ENCODE measurements at regions not wholly inside any gene's neighbourhood (a gene's known extent, or its start where the extent isn't known, plus 50 kb on each side); places are given as distances from the start of the nearest gene placed in this dataset.

- DNase-seq (ENCODE audit: insufficient read length, low spot score, missing footprints), result no peak
- Histone ChIP-seq H3K36me3 (ENCODE audit: insufficient read depth, low read length) (no peaks in the 10 kb centered on the region), H3K27me3 (ENCODE audit: insufficient read depth, low read length) (no peaks in the 10 kb centered on the region), H2AFZ (ENCODE audit: low read length) (no peak overlapping the region), H3K27ac (ENCODE audit: low read depth, low read length) (no peak overlapping the region), H3K4me3 (ENCODE audit: insufficient read depth, low read length) (no peak overlapping the region), H4K20me1 (ENCODE audit: insufficient read depth, low read length) (no peaks in the 10 kb centered on the region), H3K4me2 (ENCODE audit: insufficient read depth, low read length) (no peak overlapping the region), H3K9me3 (ENCODE audit: low read depth, low read length) (no peaks in the 10 kb centered on the region), H3K79me2 (ENCODE audit: insufficient read depth, low read length) (no peaks in the 10 kb centered on the region), H3K4me1 (ENCODE audit: insufficient read depth, low read length) (peaks cover 3% of the 10 kb centered on the region)
- TF ChIP-seq CTCF (IDR thresholded peaks at IDR 0.05; ENCODE audit: extremely low read depth, low read depth, low read length), result no peak
These were observed 74.2 kb upstream of the NEK7 start for GRCh38 chr1:198082576-198082975.

- Histone ChIP-seq H3K4me2 (ENCODE audit: insufficient read depth, low read length) (no peak overlapping the region), H3K36me3 (ENCODE audit: insufficient read depth, low read length) (no peaks in the 10 kb centered on the region), H3K27ac (ENCODE audit: low read depth, low read length) (no peak overlapping the region), H2AFZ (ENCODE audit: low read length) (no peak overlapping the region), H3K4me3 (ENCODE audit: insufficient read depth, low read length) (no peak overlapping the region), H4K20me1 (ENCODE audit: insufficient read depth, low read length) (no peaks in the 10 kb centered on the region), H3K9me3 (ENCODE audit: low read depth, low read length) (no peaks in the 10 kb centered on the region), H3K27me3 (ENCODE audit: insufficient read depth, low read length) (no peaks in the 10 kb centered on the region), H3K4me1 (ENCODE audit: insufficient read depth, low read length) (peaks cover 11% of the 10 kb centered on the region), H3K79me2 (ENCODE audit: insufficient read depth, low read length) (no peaks in the 10 kb centered on the region)
- TF ChIP-seq CTCF (IDR thresholded peaks at IDR 0.05; ENCODE audit: extremely low read depth, low read depth, low read length), result no peak
- no peak for DNase-seq (ENCODE audit: insufficient read length, low spot score, missing footprints)
These were observed 73.2 kb upstream of the NEK7 start for GRCh38 chr1:198083549-198083948.

- Histone ChIP-seq H3K27me3 (ENCODE audit: insufficient read depth, low read length) (no peaks in the 10 kb centered on the region), H3K4me2 (ENCODE audit: insufficient read depth, low read length) (no peak overlapping the region), H3K79me2 (ENCODE audit: insufficient read depth, low read length) (no peaks in the 10 kb centered on the region), H3K9me3 (ENCODE audit: low read depth, low read length) (no peaks in the 10 kb centered on the region), H4K20me1 (ENCODE audit: insufficient read depth, low read length) (no peaks in the 10 kb centered on the region), H3K36me3 (ENCODE audit: insufficient read depth, low read length) (no peaks in the 10 kb centered on the region), H2AFZ (ENCODE audit: low read length) (peak overlapping the region; percentile 23), H3K27ac (ENCODE audit: low read depth, low read length) (no peak overlapping the region), H3K4me3 (ENCODE audit: insufficient read depth, low read length) (no peak overlapping the region), H3K4me1 (ENCODE audit: insufficient read depth, low read length) (peaks cover 19% of the 10 kb centered on the region)
- no peak for DNase-seq (ENCODE audit: insufficient read length, low spot score, missing footprints)
- no peak for TF ChIP-seq CTCF (IDR thresholded peaks at IDR 0.05; ENCODE audit: extremely low read depth, low read depth, low read length)
These were observed 72.4 kb upstream of the NEK7 start for GRCh38 chr1:198084241-198084908.

DNA sequence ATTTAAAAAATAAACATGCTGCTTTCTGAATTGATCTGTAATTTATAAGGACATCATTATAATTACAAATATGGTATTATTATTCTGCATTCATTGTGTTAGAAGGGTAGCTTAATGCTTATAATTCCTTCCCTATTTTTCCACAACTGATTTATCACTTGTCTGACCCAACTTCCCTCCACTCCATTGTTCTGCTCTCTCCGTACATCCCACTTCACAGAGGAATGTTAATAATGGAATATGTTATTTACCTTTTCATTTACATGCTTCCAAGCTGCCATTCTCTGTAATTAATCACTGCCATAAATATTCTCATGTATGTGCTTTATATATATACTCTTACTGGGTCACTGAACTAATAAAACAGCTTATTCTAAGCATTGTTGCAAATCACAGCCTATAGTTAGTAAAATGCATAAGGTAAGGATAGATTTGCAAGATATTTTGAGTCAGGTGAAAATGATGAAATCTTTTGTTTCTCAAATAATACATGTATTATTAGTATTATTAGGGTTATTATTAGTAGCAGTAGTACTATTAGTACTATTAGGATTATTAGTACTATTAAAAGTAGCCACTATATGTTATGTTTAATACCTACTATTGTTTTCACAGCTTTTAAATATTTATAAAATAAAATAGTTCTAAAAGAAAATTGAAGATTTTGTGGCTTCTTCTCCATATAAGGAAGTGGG is 70.6 kb upstream of the NEK7 start:
- TF ChIP-seq CTCF (IDR thresholded peaks at IDR 0.05; ENCODE audit: extremely low read depth, low read depth, low read length), result no peak
- Histone ChIP-seq H3K4me1 (ENCODE audit: insufficient read depth, low read length) (peaks cover 24% of the 10 kb centered on the region), H3K79me2 (ENCODE audit: insufficient read depth, low read length) (no peaks in the 10 kb centered on the region), H4K20me1 (ENCODE audit: insufficient read depth, low read length) (no peaks in the 10 kb centered on the region), H3K4me2 (ENCODE audit: insufficient read depth, low read length) (no peak overlapping the region), H3K36me3 (ENCODE audit: insufficient read depth, low read length) (no peaks in the 10 kb centered on the region), H3K9me3 (ENCODE audit: low read depth, low read length) (no peaks in the 10 kb centered on the region), H2AFZ (ENCODE audit: low read length) (no peak overlapping the region), H3K27me3 (ENCODE audit: insufficient read depth, low read length) (no peaks in the 10 kb centered on the region), H3K27ac (ENCODE audit: low read depth, low read length) (no peak overlapping the region), H3K4me3 (ENCODE audit: insufficient read depth, low read length) (no peak overlapping the region)
- no peak for DNase-seq (ENCODE audit: insufficient read length, low spot score, missing footprints)

Data from osteoblast (primary cell).